ENCODE measurements at regions not wholly inside any gene's neighbourhood (a gene's known extent, or its start where the extent isn't known, plus 50 kb on each side); places are given as distances from the start of the nearest gene placed in this dataset.

- no peak for DNase-seq (ENCODE audit: low spot score)
Observed at GRCh38 chr2:66794551-66794950, 359.6 kb downstream of the MEIS1 start.

GRCh38 chr2:66802877-66803276, 368.0 kb downstream of the MEIS1 start:
- DNase-seq (ENCODE audit: low spot score) = no peak

GRCh38 chr2:66803726-66804125, 368.8 kb downstream of the MEIS1 start:
- DNase-seq (ENCODE audit: low spot score) = no peak

GRCh38 chr2:66805016-66805865, 370.3 kb downstream of the MEIS1 start:
- no peak for DNase-seq (ENCODE audit: low spot score)

GRCh38 chr2:66805968-66806367, 371.0 kb downstream of the MEIS1 start:
- no peak for DNase-seq (ENCODE audit: low spot score)

GRCh38 chr2:66813525-66813924, 378.6 kb downstream of the MEIS1 start:
- DNase-seq (ENCODE audit: low spot score) = no peak

GRCh38 chr2:66813976-66814375, 379.1 kb downstream of the MEIS1 start:
- DNase-seq (ENCODE audit: low spot score) = no peak

GRCh38 chr2:66814916-66815315, 380.0 kb downstream of the MEIS1 start:
- no peak for DNase-seq (ENCODE audit: low spot score)

- no peak for DNase-seq (ENCODE audit: low spot score)
Observed at GRCh38 chr2:66815886-66816285, 381.0 kb downstream of the MEIS1 start.

GRCh38 chr2:66821168-66821567, 386.2 kb downstream of the MEIS1 start:
- no peak for DNase-seq (ENCODE audit: low spot score)

GRCh38 chr2:66822186-66822585, 387.3 kb downstream of the MEIS1 start:
- DNase-seq (ENCODE audit: low spot score) = no peak

GRCh38 chr2:66824926-66825325, 390.0 kb downstream of the MEIS1 start:
- peak; percentile 22 for DNase-seq (ENCODE audit: low spot score)

- no peak for DNase-seq (ENCODE audit: low spot score)
Observed at GRCh38 chr2:66827851-66828250, 392.9 kb downstream of the MEIS1 start.

GRCh38 chr2:66828876-66829275, 394.0 kb downstream of the MEIS1 start:
- DNase-seq (ENCODE audit: low spot score) = no peak

GRCh38 chr2:66830881-66831280, 396.0 kb downstream of the MEIS1 start:
- no peak for DNase-seq (ENCODE audit: low spot score)

- no peak for DNase-seq (ENCODE audit: low spot score)
Observed at GRCh38 chr2:66832646-66833435, 397.9 kb downstream of the MEIS1 start.

- DNase-seq (ENCODE audit: low spot score) = no peak
Observed at GRCh38 chr2:66834859-66835258, 399.9 kb downstream of the MEIS1 start.

GRCh38 chr2:66836851-66837250, 401.9 kb downstream of the MEIS1 start:
- no peak for DNase-seq (ENCODE audit: low spot score)

GRCh38 chr2:66839551-66840320, 404.8 kb downstream of the MEIS1 start:
- DNase-seq (ENCODE audit: low spot score) = no peak

- no peak for DNase-seq (ENCODE audit: low spot score)
Observed at GRCh38 chr2:66840321-66841002, 405.5 kb downstream of the MEIS1 start.

GRCh38 chr2:66843847-66844246, 408.9 kb downstream of the MEIS1 start:
- DNase-seq (ENCODE audit: low spot score) = no peak

GRCh38 chr2:66845307-66845706, 410.4 kb downstream of the MEIS1 start:
- no peak for DNase-seq (ENCODE audit: low spot score)

Measured in SW480 (cell line).